ENCODE measurements at regions not wholly inside any gene's neighbourhood (a gene's known extent, or its start where the extent isn't known, plus 50 kb on each side); places are given as distances from the start of the nearest gene placed in this dataset.

DNA sequence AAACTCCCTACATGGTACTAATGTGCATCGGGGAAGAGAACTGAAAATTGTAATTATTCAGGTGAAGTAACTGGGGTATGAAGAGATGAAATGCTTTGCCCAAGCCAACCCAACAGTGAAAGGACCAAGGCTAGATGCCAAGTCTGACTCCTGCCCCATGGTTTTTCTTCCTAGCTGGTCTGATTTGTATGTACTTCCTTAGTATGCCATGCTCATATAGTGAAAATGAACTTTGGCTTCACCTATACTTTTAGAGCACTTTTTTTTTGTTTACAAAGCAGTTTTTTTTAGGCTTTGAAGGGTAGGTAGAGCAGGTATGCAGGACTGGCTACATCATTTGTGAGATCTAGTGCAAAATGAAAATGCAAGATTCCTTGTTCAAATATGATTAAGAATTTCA is 359.4 kb upstream of the RIOK2 start:
- Mint-ChIP-seq H3K4me1 (ENCODE audit: unreplicated experiment) (no peaks in the 10 kb centered on the region), H3K4me3 (ENCODE audit: unreplicated experiment) (no peak overlapping the region), H3K36me3 (ENCODE audit: low read depth, unreplicated experiment) (no peaks in the 10 kb centered on the region), H3K9me3 (ENCODE audit: unreplicated experiment) (no peaks in the 10 kb centered on the region), H3K27ac (ENCODE audit: unreplicated experiment) (no peak overlapping the region), H3K27me3 (ENCODE audit: unreplicated experiment) (no peaks in the 10 kb centered on the region)
- TF ChIP-seq, protein P1, sequence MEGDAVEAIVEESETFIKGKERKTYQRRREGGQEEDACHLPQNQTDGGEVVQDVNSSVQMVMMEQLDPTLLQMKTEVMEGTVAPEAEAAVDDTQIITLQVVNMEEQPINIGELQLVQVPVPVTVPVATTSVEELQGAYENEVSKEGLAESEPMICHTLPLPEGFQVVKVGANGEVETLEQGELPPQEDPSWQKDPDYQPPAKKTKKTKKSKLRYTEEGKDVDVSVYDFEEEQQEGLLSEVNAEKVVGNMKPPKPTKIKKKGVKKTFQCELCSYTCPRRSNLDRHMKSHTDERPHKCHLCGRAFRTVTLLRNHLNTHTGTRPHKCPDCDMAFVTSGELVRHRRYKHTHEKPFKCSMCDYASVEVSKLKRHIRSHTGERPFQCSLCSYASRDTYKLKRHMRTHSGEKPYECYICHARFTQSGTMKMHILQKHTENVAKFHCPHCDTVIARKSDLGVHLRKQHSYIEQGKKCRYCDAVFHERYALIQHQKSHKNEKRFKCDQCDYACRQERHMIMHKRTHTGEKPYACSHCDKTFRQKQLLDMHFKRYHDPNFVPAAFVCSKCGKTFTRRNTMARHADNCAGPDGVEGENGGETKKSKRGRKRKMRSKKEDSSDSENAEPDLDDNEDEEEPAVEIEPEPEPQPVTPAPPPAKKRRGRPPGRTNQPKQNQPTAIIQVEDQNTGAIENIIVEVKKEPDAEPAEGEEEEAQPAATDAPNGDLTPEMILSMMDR (IDR thresholded peaks at IDR 0.05; ENCODE audit: unreplicated experiment), result no peak
- no peak for DNase-seq (ENCODE audit: low spot score)

DNA sequence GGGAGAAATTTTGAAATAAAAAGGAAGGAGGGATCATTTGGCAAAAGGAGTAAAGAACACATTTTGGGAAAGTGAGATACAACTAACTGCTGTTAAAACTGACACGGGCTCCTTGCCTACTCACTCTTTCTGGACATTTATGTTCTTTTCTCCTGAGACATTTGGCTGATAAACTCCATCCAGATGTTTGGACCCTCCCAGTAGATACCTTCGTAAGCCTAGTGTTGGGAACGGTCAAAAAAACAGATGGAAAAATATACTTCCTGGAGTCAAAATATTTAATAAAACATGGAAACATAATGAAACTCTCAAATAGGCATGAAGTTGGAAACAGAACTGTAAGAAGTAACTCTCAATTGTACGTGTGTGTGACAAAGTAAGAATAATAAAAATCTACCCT is 360.1 kb upstream of the RIOK2 start:
- no peaks in the 10 kb centered on the region for H3K9me3 Mint-ChIP-seq (ENCODE audit: unreplicated experiment)
- H3K4me3 Mint-ChIP-seq (ENCODE audit: unreplicated experiment), result no peak overlapping the region
- no peaks in the 10 kb centered on the region for H3K4me1 Mint-ChIP-seq (ENCODE audit: unreplicated experiment)
- H3K27me3 Mint-ChIP-seq (ENCODE audit: unreplicated experiment), result no peaks in the 10 kb centered on the region
- no peak overlapping the region for H3K27ac Mint-ChIP-seq (ENCODE audit: unreplicated experiment)
- DNase-seq (ENCODE audit: low spot score), result no peak
- TF ChIP-seq, protein P1 (IDR thresholded peaks at IDR 0.05; ENCODE audit: unreplicated experiment), result no peak
- H3K36me3 Mint-ChIP-seq (ENCODE audit: low read depth, unreplicated experiment), result no peaks in the 10 kb centered on the region

DNA sequence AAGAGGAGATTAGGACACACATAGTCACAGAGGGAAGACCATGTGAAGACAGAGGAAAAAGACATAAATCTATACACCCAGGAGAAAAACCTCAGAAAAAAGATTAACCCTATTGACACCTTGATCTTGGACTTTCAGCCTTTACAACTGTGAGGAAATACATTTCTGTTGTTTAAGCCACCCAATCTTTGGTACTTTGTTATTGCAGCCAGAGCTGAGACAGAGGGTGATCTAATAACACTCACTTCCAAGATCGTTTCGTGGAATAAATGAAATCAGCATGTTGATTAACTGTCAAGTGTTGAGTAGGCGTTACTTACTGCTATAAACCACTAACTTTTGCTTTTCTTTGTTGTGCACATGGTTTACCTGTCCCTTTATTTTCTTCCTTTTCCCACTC is 361.2 kb upstream of the RIOK2 start:
- Mint-ChIP-seq H3K36me3 (ENCODE audit: low read depth, unreplicated experiment) (no peaks in the 10 kb centered on the region), H3K27me3 (ENCODE audit: unreplicated experiment) (no peaks in the 10 kb centered on the region), H3K4me3 (ENCODE audit: unreplicated experiment) (no peak overlapping the region), H3K4me1 (ENCODE audit: unreplicated experiment) (no peaks in the 10 kb centered on the region), H3K9me3 (ENCODE audit: unreplicated experiment) (no peaks in the 10 kb centered on the region), H3K27ac (ENCODE audit: unreplicated experiment) (no peak overlapping the region)
- DNase-seq (ENCODE audit: low spot score), result no peak
- TF ChIP-seq, protein P1 (IDR thresholded peaks at IDR 0.05; ENCODE audit: unreplicated experiment), result no peak

DNA sequence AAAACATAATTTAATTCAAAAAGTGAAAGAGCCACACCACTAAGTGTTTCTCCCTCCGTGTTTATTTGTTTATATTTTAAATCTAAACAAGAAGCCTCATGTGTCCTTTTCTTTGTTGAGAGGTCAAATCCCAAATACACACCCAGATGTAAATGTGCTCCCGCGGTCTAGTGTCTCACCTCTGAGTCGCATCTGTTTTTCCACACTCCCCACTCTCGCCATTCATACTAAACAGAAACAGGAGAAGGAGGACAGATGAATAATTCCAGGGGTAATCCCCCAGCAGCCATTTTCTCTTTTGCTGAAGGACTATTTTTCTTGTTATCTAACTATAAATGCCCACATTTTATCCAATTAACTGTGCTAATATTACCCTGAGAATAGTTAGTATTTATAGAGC is 361.6 kb upstream of the RIOK2 start:
- no peak overlapping the region for H3K4me3 Mint-ChIP-seq (ENCODE audit: unreplicated experiment)
- TF ChIP-seq, protein P1 (IDR thresholded peaks at IDR 0.05; ENCODE audit: unreplicated experiment), result no peak
- no peaks in the 10 kb centered on the region for H3K36me3 Mint-ChIP-seq (ENCODE audit: low read depth, unreplicated experiment)
- no peak for DNase-seq (ENCODE audit: low spot score)
- H3K27ac Mint-ChIP-seq (ENCODE audit: unreplicated experiment), result no peak overlapping the region
- H3K4me1 Mint-ChIP-seq (ENCODE audit: unreplicated experiment), result no peaks in the 10 kb centered on the region
- H3K27me3 Mint-ChIP-seq (ENCODE audit: unreplicated experiment), result no peaks in the 10 kb centered on the region
- H3K9me3 Mint-ChIP-seq (ENCODE audit: unreplicated experiment), result no peaks in the 10 kb centered on the region

DNA sequence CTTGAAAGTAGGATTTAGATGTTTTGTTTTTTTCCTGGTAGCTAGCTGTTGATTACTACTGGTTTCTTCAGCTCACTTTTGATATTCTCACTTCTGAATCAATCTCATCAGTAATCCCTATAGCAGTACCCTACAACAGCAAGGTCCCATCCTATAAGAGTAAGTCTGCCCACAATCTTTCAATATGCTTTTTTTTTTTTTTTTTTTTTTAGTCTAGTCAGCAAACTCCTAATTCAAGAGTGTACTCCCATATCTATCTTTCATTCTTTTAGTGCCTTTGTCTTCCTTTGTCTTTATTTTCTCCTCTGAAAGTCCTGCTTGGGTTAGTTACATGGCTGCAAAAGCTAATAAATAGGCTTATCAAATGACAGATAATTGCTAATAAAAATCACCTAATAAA is 362.4 kb upstream of the RIOK2 start:
- Mint-ChIP-seq H3K4me3 (ENCODE audit: unreplicated experiment) (no peak overlapping the region), H3K27ac (ENCODE audit: unreplicated experiment) (no peak overlapping the region), H3K9me3 (ENCODE audit: unreplicated experiment) (no peaks in the 10 kb centered on the region), H3K36me3 (ENCODE audit: low read depth, unreplicated experiment) (no peaks in the 10 kb centered on the region), H3K27me3 (ENCODE audit: unreplicated experiment) (no peaks in the 10 kb centered on the region), H3K4me1 (ENCODE audit: unreplicated experiment) (no peaks in the 10 kb centered on the region)
- DNase-seq (ENCODE audit: low spot score), result no peak
- TF ChIP-seq, protein P1 (IDR thresholded peaks at IDR 0.05; ENCODE audit: unreplicated experiment), result no peak

All from endothelial cell (in vitro differentiated cells).